ENCODE measurements at regions not wholly inside any gene's neighbourhood (a gene's known extent, or its start where the extent isn't known, plus 50 kb on each side); places are given as distances from the start of the nearest gene placed in this dataset.
A peak's percentile ranks its signal among the peaks of the same experiment; 100 is the strongest.

GRCh38 chr3:167188592-167188991 lies 191.5 kb downstream of the ZBBX start:
- DNase-seq = no peak

GRCh38 chr3:167187221-167187620 lies 192.9 kb downstream of the ZBBX start:
- DNase-seq = no peak

GRCh38 chr3:167184511-167184910 lies 195.6 kb downstream of the ZBBX start:
- DNase-seq = no peak

GRCh38 chr3:167172377-167172776 lies 207.7 kb downstream of the ZBBX start:
- no peak for DNase-seq

- DNase-seq = no peak
These were observed 212.6 kb downstream of the ZBBX start for GRCh38 chr3:167167491-167167890.

- peak; percentile 2 for DNase-seq
These were observed 213.4 kb downstream of the ZBBX start for GRCh38 chr3:167166594-167167253.

- no peak for DNase-seq
These were observed 214.1 kb downstream of the ZBBX start for GRCh38 chr3:167166012-167166411.

- DNase-seq = no peak
These were observed 216.5 kb downstream of the ZBBX start for GRCh38 chr3:167163580-167163979.

GRCh38 chr3:167162083-167162482 lies 218.0 kb downstream of the ZBBX start:
- no peak for DNase-seq

GRCh38 chr3:167160781-167161180 lies 219.3 kb downstream of the ZBBX start:
- DNase-seq = no peak

GRCh38 chr3:167151636-167152035 lies 228.5 kb downstream of the ZBBX start:
- no peak for DNase-seq

GRCh38 chr3:167148136-167148535 lies 232.0 kb downstream of the ZBBX start:
- DNase-seq = no peak

GRCh38 chr3:167146911-167147310 lies 233.2 kb downstream of the ZBBX start:
- DNase-seq = no peak

- DNase-seq = no peak
These were observed 254.3 kb downstream of the ZBBX start for GRCh38 chr3:167125612-167126407.

GRCh38 chr3:167120828-167121227 lies 259.3 kb downstream of the ZBBX start:
- DNase-seq = no peak

GRCh38 chr3:167116120-167116922 lies 263.8 kb downstream of the ZBBX start:
- no peak for DNase-seq

- DNase-seq = no peak
These were observed 264.7 kb downstream of the ZBBX start for GRCh38 chr3:167115331-167115934.

GRCh38 chr3:167114619-167115018 lies 265.5 kb downstream of the ZBBX start:
- no peak for DNase-seq

- DNase-seq = peak; percentile 6
These were observed 266.9 kb downstream of the ZBBX start for GRCh38 chr3:167113035-167113830.

- DNase-seq = no peak
These were observed 269.2 kb downstream of the ZBBX start for GRCh38 chr3:167110901-167111300.

GRCh38 chr3:167109746-167110145 lies 270.4 kb downstream of the ZBBX start:
- DNase-seq = no peak

GRCh38 chr3:167106456-167106855 lies 273.6 kb downstream of the ZBBX start:
- no peak for DNase-seq
